ENCODE measurements at regions not wholly inside any gene's neighbourhood (a gene's known extent, or its start where the extent isn't known, plus 50 kb on each side); places are given as distances from the start of the nearest gene placed in this dataset.

- no peak overlapping the region for H3K27ac Mint-ChIP-seq
- no peak overlapping the region for H3K4me3 Mint-ChIP-seq
- no peaks in the 10 kb centered on the region for H3K4me1 Mint-ChIP-seq
- H3K9me3 Mint-ChIP-seq, result peaks cover under 1% of the 10 kb centered on the region
- H3K27me3 Mint-ChIP-seq, result peaks cover 4% of the 10 kb centered on the region
- H3K36me3 Mint-ChIP-seq, result no peaks in the 10 kb centered on the region
Measured at GRCh38 chr10:2188371-2188770, 451.0 kb upstream of the ADARB2 start.

- peaks cover 7% of the 10 kb centered on the region for H3K27me3 Mint-ChIP-seq
- no peaks in the 10 kb centered on the region for H3K36me3 Mint-ChIP-seq
- no peak overlapping the region for H3K4me3 Mint-ChIP-seq
- no peak overlapping the region for H3K27ac Mint-ChIP-seq
- no peaks in the 10 kb centered on the region for H3K9me3 Mint-ChIP-seq
- no peaks in the 10 kb centered on the region for H3K4me1 Mint-ChIP-seq
Measured at GRCh38 chr10:2173327-2173726, 436.0 kb upstream of the ADARB2 start.

- H3K9me3 Mint-ChIP-seq, result no peaks in the 10 kb centered on the region
- H3K4me3 Mint-ChIP-seq, result no peak overlapping the region
- no peak overlapping the region for H3K27ac Mint-ChIP-seq
- H3K4me1 Mint-ChIP-seq, result no peaks in the 10 kb centered on the region
- H3K36me3 Mint-ChIP-seq, result no peaks in the 10 kb centered on the region
- no peaks in the 10 kb centered on the region for H3K27me3 Mint-ChIP-seq
Measured at GRCh38 chr10:2165771-2166460, 428.6 kb upstream of the ADARB2 start.

- Mint-ChIP-seq H3K9me3 (no peaks in the 10 kb centered on the region), H3K4me3 (no peak overlapping the region), H3K27me3 (no peaks in the 10 kb centered on the region), H3K36me3 (no peaks in the 10 kb centered on the region), H3K4me1 (no peaks in the 10 kb centered on the region), H3K27ac (no peak overlapping the region)
Measured at GRCh38 chr10:2150288-2150687, 413.0 kb upstream of the ADARB2 start.

- Mint-ChIP-seq H3K27me3 (no peaks in the 10 kb centered on the region), H3K36me3 (peaks cover 2% of the 10 kb centered on the region), H3K27ac (no peak overlapping the region), H3K9me3 (no peaks in the 10 kb centered on the region), H3K4me1 (no peaks in the 10 kb centered on the region), H3K4me3 (no peak overlapping the region)
Measured at GRCh38 chr10:2145926-2146478, 408.7 kb upstream of the ADARB2 start.

- Mint-ChIP-seq H3K27me3 (no peaks in the 10 kb centered on the region), H3K9me3 (no peaks in the 10 kb centered on the region), H3K27ac (no peak overlapping the region)
Measured at GRCh38 chr10:2145491-2145890, 408.2 kb upstream of the ADARB2 start.

GRCh38 chr10:2144584-2144983 is 407.3 kb upstream of the ADARB2 start:
- Mint-ChIP-seq H3K4me1 (no peaks in the 10 kb centered on the region), H3K36me3 (peaks cover 2% of the 10 kb centered on the region), H3K27ac (no peak overlapping the region), H3K9me3 (no peaks in the 10 kb centered on the region), H3K4me3 (no peak overlapping the region), H3K27me3 (no peaks in the 10 kb centered on the region)

More at GRCh38 chr10:2145491-2145890, 408.2 kb upstream of the ADARB2 start:
- peaks cover 2% of the 10 kb centered on the region for H3K36me3 Mint-ChIP-seq
- no peaks in the 10 kb centered on the region for H3K4me1 Mint-ChIP-seq
- H3K4me3 Mint-ChIP-seq, result no peak overlapping the region

GRCh38 chr10:2143213-2143835 is 406.0 kb upstream of the ADARB2 start:
- no peak overlapping the region for H3K4me3 Mint-ChIP-seq
- no peak overlapping the region for H3K27ac Mint-ChIP-seq
- H3K9me3 Mint-ChIP-seq, result no peaks in the 10 kb centered on the region
- no peaks in the 10 kb centered on the region for H3K27me3 Mint-ChIP-seq
- no peaks in the 10 kb centered on the region for H3K4me1 Mint-ChIP-seq
- peaks cover 2% of the 10 kb centered on the region for H3K36me3 Mint-ChIP-seq

GRCh38 chr10:2139746-2140145 is 402.4 kb upstream of the ADARB2 start:
- H3K27me3 Mint-ChIP-seq, result no peaks in the 10 kb centered on the region
- H3K4me1 Mint-ChIP-seq, result no peaks in the 10 kb centered on the region
- H3K4me3 Mint-ChIP-seq, result no peak overlapping the region
- H3K27ac Mint-ChIP-seq, result no peak overlapping the region
- H3K9me3 Mint-ChIP-seq, result no peaks in the 10 kb centered on the region
- peaks cover 2% of the 10 kb centered on the region for H3K36me3 Mint-ChIP-seq

- Mint-ChIP-seq H3K36me3 (peaks cover 2% of the 10 kb centered on the region), H3K4me3 (no peak overlapping the region), H3K4me1 (no peaks in the 10 kb centered on the region), H3K27me3 (no peaks in the 10 kb centered on the region), H3K9me3 (no peaks in the 10 kb centered on the region), H3K27ac (no peak overlapping the region)
Measured at GRCh38 chr10:2137549-2138174, 400.3 kb upstream of the ADARB2 start.

GRCh38 chr10:2130705-2131305 is 393.5 kb upstream of the ADARB2 start:
- H3K9me3 Mint-ChIP-seq, result no peaks in the 10 kb centered on the region
- H3K27me3 Mint-ChIP-seq, result no peaks in the 10 kb centered on the region
- H3K27ac Mint-ChIP-seq, result no peak overlapping the region
- no peak overlapping the region for H3K4me3 Mint-ChIP-seq
- H3K4me1 Mint-ChIP-seq, result no peaks in the 10 kb centered on the region
- H3K36me3 Mint-ChIP-seq, result no peaks in the 10 kb centered on the region

GRCh38 chr10:2128991-2129390 is 391.7 kb upstream of the ADARB2 start:
- no peaks in the 10 kb centered on the region for H3K4me1 Mint-ChIP-seq
- no peak overlapping the region for H3K27ac Mint-ChIP-seq
- no peak overlapping the region for H3K4me3 Mint-ChIP-seq
- H3K36me3 Mint-ChIP-seq, result no peaks in the 10 kb centered on the region
- no peaks in the 10 kb centered on the region for H3K9me3 Mint-ChIP-seq
- H3K27me3 Mint-ChIP-seq, result no peaks in the 10 kb centered on the region

- H3K4me3 Mint-ChIP-seq, result no peak overlapping the region
Measured at GRCh38 chr10:2124135-2124534, 386.8 kb upstream of the ADARB2 start.

GRCh38 chr10:2122431-2123124 is 385.3 kb upstream of the ADARB2 start:
- H3K36me3 Mint-ChIP-seq, result no peaks in the 10 kb centered on the region
- H3K27me3 Mint-ChIP-seq, result no peaks in the 10 kb centered on the region
- no peaks in the 10 kb centered on the region for H3K9me3 Mint-ChIP-seq
- H3K27ac Mint-ChIP-seq, result no peak overlapping the region
- no peak overlapping the region for H3K4me3 Mint-ChIP-seq
- no peaks in the 10 kb centered on the region for H3K4me1 Mint-ChIP-seq

More at GRCh38 chr10:2124135-2124534, 386.8 kb upstream of the ADARB2 start:
- no peak overlapping the region for H3K27ac Mint-ChIP-seq
- no peaks in the 10 kb centered on the region for H3K4me1 Mint-ChIP-seq
- H3K27me3 Mint-ChIP-seq, result no peaks in the 10 kb centered on the region
- no peaks in the 10 kb centered on the region for H3K9me3 Mint-ChIP-seq
- H3K36me3 Mint-ChIP-seq, result no peaks in the 10 kb centered on the region

- no peak overlapping the region for H3K27ac Mint-ChIP-seq
- no peaks in the 10 kb centered on the region for H3K4me1 Mint-ChIP-seq
- H3K36me3 Mint-ChIP-seq, result no peaks in the 10 kb centered on the region
- no peak overlapping the region for H3K4me3 Mint-ChIP-seq
- H3K27me3 Mint-ChIP-seq, result no peaks in the 10 kb centered on the region
- H3K9me3 Mint-ChIP-seq, result no peaks in the 10 kb centered on the region
Measured at GRCh38 chr10:2121929-2122328, 384.6 kb upstream of the ADARB2 start.

Measured in activated naive CD4-positive, alpha-beta T cell treated with anti-CD3 and anti-CD28 coated beads, Interleukin-2, amount 50 U/mL, for 24 hours (primary cell).